Keratinocyte (primary cell): ENCODE measurements at regions not wholly inside any gene's neighbourhood (a gene's known extent, or its start where the extent isn't known, plus 50 kb on each side); places are given as distances from the start of the nearest gene placed in this dataset.
A peak's percentile ranks its signal among the peaks of the same experiment; 100 is the strongest.

Source experiments
- DNase-seq: peaks from one replicate; pipeline ENCODE4 v3.0.0-alpha.2; 2011; ENCODE audit warnings: low read depth, missing footprints, low spot score
- FAIRE-seq: peaks from 2 replicates; lab custom pipeline; 2011; peaks lifted over from hg19 to GRCh38; lab: Jason Lieb, UNC
- H2AFZ ChIP-seq: 2 replicates; pipeline ENCODE4 v1.6.0; 2012; ENCODE audit warnings: low read length, control low read depth, inconsistent platforms; ENCODE audit not compliant: control insufficient read depth
- H3K27ac ChIP-seq: 2 replicates; pipeline ENCODE4 v1.5.1; 2011; ENCODE audit warnings: low read length; ENCODE audit not compliant: control insufficient read depth, insufficient read depth
- H3K27me3 ChIP-seq: 3 replicates; pipeline ENCODE4 v1.6.0; 2011; ENCODE audit warnings: low read length; ENCODE audit not compliant: control insufficient read depth, insufficient read depth; ENCODE audit errors: extremely low read depth
- H3K36me3 ChIP-seq, 2 experiments: 2 replicates in 1 of 2; 3 replicates in 1 of 2; pipeline ENCODE4 v1.5.1; 2011; ENCODE audit warnings: low read length in 2 of 2, mild to moderate bottlenecking in 1 of 2; ENCODE audit not compliant: control insufficient read depth in 2 of 2, insufficient read depth in 2 of 2; ENCODE audit errors: extremely low read depth in 1 of 2
- H3K4me1 ChIP-seq: 3 replicates; pipeline ENCODE4 v1.5.1; 2011; ENCODE audit warnings: low read length; ENCODE audit not compliant: control insufficient read depth, insufficient read depth; ENCODE audit errors: extremely low read depth
- H3K4me2 ChIP-seq: 3 replicates; pipeline ENCODE4 v1.6.0; 2011; ENCODE audit warnings: low read depth, low read length; ENCODE audit not compliant: control insufficient read depth, insufficient read depth; ENCODE audit errors: extremely low read depth
- H3K4me3 ChIP-seq, 3 experiments: fragments of 200-600 bp in 1 of 3; sonication (generic) in 1 of 3; 2 replicates in 2 of 3; 3 replicates in 1 of 3; pipeline ENCODE4 v1.5.1; 2011 to 2016; ENCODE audit warnings: low read length in 3 of 3, mild to moderate bottlenecking in 3 of 3, control low read depth in 2 of 3, inconsistent platforms in 1 of 3, low read depth in 1 of 3, mixed read lengths in 1 of 3, mixed run types in 1 of 3, moderate library complexity in 1 of 3; ENCODE audit not compliant: control insufficient read depth in 2 of 3, insufficient read depth in 2 of 3; ENCODE audit errors: extremely low read depth in 1 of 3
- H3K79me2 ChIP-seq: 2 replicates; pipeline ENCODE4 v1.6.0; 2012; ENCODE audit warnings: low read length; ENCODE audit not compliant: control insufficient read depth, insufficient read depth
- H3K9ac ChIP-seq: 3 replicates; pipeline ENCODE4 v1.6.0; 2011; ENCODE audit warnings: low read length; ENCODE audit not compliant: control insufficient read depth, insufficient read depth; ENCODE audit errors: extremely low read depth
- H3K9me1 ChIP-seq: 3 replicates; pipeline ENCODE4 v1.6.0; 2011; ENCODE audit warnings: low read length; ENCODE audit not compliant: control insufficient read depth, insufficient read depth; ENCODE audit errors: extremely low read depth
- H3K9me3 ChIP-seq: 2 replicates; pipeline ENCODE4 v1.5.1; 2012; ENCODE audit warnings: low read depth, low read length; ENCODE audit not compliant: control insufficient read depth
- H4K20me1 ChIP-seq: 3 replicates; pipeline ENCODE4 v1.6.0; 2011; ENCODE audit warnings: low read length; ENCODE audit not compliant: control insufficient read depth, insufficient read depth; ENCODE audit errors: extremely low read depth
- EZH2 ChIP-seq: IDR thresholded peaks from one replicate; pipeline ENCODE4 v1.6.1; 2012; ENCODE audit warnings: inconsistent platforms, mild to moderate bottlenecking, low read length, moderate library complexity
- dilution Hi-C: fragments of 300-500 bp; cut with MboI; formaldehyde crosslinking; loops from one replicate; pipeline ENCODE4 v1.7.0; 2020; ENCODE audit warnings: low sequenced_read_pairs; ENCODE audit not compliant: extremely low pct_ligation_motif_present
- TF ChIP-seq, protein P1 (sequence below), 3 experiments: IDR thresholded peaks in 1 of 3; conservative IDR thresholded peaks in 1 of 3; optimal IDR thresholded peaks in 1 of 3; 2 replicates in 2 of 3; 3 replicates in 1 of 3; pipeline versions ENCODE3 to v1.5.1; 2011; ENCODE audit warnings: low read length in 3 of 3, mild to moderate bottlenecking in 3 of 3, moderate library complexity in 2 of 3, control low read depth in 1 of 3, inconsistent platforms in 1 of 3; ENCODE audit not compliant: insufficient read depth in 2 of 3; ENCODE audit errors: extremely low read depth in 1 of 3

GRCh38 chr2:156206355-156206754 lies 126.2 kb downstream of the NR4A2 start:
- no peaks in the 10 kb centered on the region for H3K79me2 ChIP-seq
- dilution Hi-C loops: no loop called here
- no peaks in the 10 kb centered on the region for H3K36me3 ChIP-seq
- no peak overlapping the region for H2AFZ ChIP-seq
- H3K4me3 ChIP-seq: no peak overlapping the region
- H3K4me2 ChIP-seq: no peak overlapping the region
- no peak overlapping the region for H3K27ac ChIP-seq
- no peaks in the 10 kb centered on the region for H3K27me3 ChIP-seq
- no peaks in the 10 kb centered on the region for H4K20me1 ChIP-seq
- no peaks in the 10 kb centered on the region for H3K9me3 ChIP-seq
- no peaks in the 10 kb centered on the region for H3K9me1 ChIP-seq
- no peaks in the 10 kb centered on the region for H3K4me1 ChIP-seq
- DNase-seq (no peak), FAIRE-seq (no peak)
- no peak for TF ChIP-seq EZH2
- TF ChIP-seq, protein P1, sequence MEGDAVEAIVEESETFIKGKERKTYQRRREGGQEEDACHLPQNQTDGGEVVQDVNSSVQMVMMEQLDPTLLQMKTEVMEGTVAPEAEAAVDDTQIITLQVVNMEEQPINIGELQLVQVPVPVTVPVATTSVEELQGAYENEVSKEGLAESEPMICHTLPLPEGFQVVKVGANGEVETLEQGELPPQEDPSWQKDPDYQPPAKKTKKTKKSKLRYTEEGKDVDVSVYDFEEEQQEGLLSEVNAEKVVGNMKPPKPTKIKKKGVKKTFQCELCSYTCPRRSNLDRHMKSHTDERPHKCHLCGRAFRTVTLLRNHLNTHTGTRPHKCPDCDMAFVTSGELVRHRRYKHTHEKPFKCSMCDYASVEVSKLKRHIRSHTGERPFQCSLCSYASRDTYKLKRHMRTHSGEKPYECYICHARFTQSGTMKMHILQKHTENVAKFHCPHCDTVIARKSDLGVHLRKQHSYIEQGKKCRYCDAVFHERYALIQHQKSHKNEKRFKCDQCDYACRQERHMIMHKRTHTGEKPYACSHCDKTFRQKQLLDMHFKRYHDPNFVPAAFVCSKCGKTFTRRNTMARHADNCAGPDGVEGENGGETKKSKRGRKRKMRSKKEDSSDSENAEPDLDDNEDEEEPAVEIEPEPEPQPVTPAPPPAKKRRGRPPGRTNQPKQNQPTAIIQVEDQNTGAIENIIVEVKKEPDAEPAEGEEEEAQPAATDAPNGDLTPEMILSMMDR (optimal IDR thresholded peaks at IDR 0.05 in 1 of 3, IDR thresholded peaks at IDR 0.05 in 1 of 3, conservative IDR thresholded peaks at IDR 0.05 in 1 of 3; ENCODE audit: extremely low read depth in 1 of 3, insufficient read depth in 2 of 3, low read length in 3 of 3): no peak
- H3K9ac ChIP-seq: no peak overlapping the region

GRCh38 chr2:156199588-156199987 lies 132.9 kb downstream of the NR4A2 start:
- TF ChIP-seq, protein P1 (optimal IDR thresholded peaks at IDR 0.05 in 1 of 3, IDR thresholded peaks at IDR 0.05 in 1 of 3, conservative IDR thresholded peaks at IDR 0.05 in 1 of 3; ENCODE audit: extremely low read depth in 1 of 3, insufficient read depth in 2 of 3, low read length in 3 of 3): no peak
- TF ChIP-seq EZH2: no peak
- DNase-seq (no peak), FAIRE-seq (peak; percentile 73)
- dilution Hi-C loops: no loop called here
- Histone ChIP-seq H4K20me1 (no peaks in the 10 kb centered on the region), H2AFZ (no peak overlapping the region), H3K9me3 (no peaks in the 10 kb centered on the region), H3K4me2 (peak overlapping the region; percentile 4), H3K36me3 (no peaks in the 10 kb centered on the region), H3K79me2 (no peaks in the 10 kb centered on the region), H3K4me3 (no peak overlapping the region), H3K9me1 (no peaks in the 10 kb centered on the region), H3K4me1 (peaks cover 12% of the 10 kb centered on the region), H3K9ac (no peak overlapping the region), H3K27ac (no peak overlapping the region), H3K27me3 (no peaks in the 10 kb centered on the region)
